H1 (cell line): ENCODE measurements at regions not wholly inside any gene's neighbourhood (a gene's known extent, or its start where the extent isn't known, plus 50 kb on each side); places are given as distances from the start of the nearest gene placed in this dataset.

ENCODE experiments used
- CTCF ChIA-PET: fragments of 300-600 bp; sonication (Branson Sonifier 250); formaldehyde crosslinking; loops from one replicate; lab custom pipeline; 2021; ENCODE audit not compliant: partially characterized antibody; lab: Charles Lee
- POLR2A ChIA-PET: fragments of 300-600 bp; sonication (Branson Sonifier 250); formaldehyde crosslinking; loops from one replicate; lab custom pipeline; 2021; ENCODE audit warnings: inconsistent platforms; ENCODE audit not compliant: partially characterized antibody; lab: Charles Lee
- DNase-seq, 2 experiments: peaks; one replicate each; pipeline versions ENCODE4 v3.0.0 to v3.0.0-alpha.2; 2010 to 2022; ENCODE audit warnings: low spot score in 2 of 2, low read depth in 1 of 2, mixed read lengths in 1 of 2
- FAIRE-seq: peaks from 2 replicates; lab custom pipeline; 2011; peaks lifted over from hg19 to GRCh38; lab: Jason Lieb, UNC
- H2AFZ ChIP-seq: 2 replicates; pipeline ENCODE4 v1.8.1; 2012; ENCODE audit warnings: low read length, inconsistent platforms
- H2AK5ac ChIP-seq: 2 replicates; pipeline ENCODE4 v1.6.1; 2013; ENCODE audit warnings: low read depth, low read length
- H2BK120ac ChIP-seq: replicated peaks from 2 replicates; pipeline ENCODE3; 2013; ENCODE audit warnings: low read depth, low read length, inconsistent platforms
- H2BK12ac ChIP-seq: 2 replicates; pipeline ENCODE4 v1.6.1; 2013; ENCODE audit warnings: low read depth, low read length
- H2BK15ac ChIP-seq: 2 replicates; pipeline ENCODE4 v1.6.1; 2013; ENCODE audit warnings: low read length
- H2BK20ac ChIP-seq: 2 replicates; pipeline ENCODE4 v1.6.1; 2013; ENCODE audit warnings: low read length
- H2BK5ac ChIP-seq: 2 replicates; pipeline ENCODE4 v1.6.1; 2013; ENCODE audit warnings: low read depth, low read length
- H3K14ac ChIP-seq: 2 replicates; pipeline ENCODE4 v1.6.1; 2013; ENCODE audit warnings: inconsistent platforms; ENCODE audit not compliant: insufficient read length
- H3K18ac ChIP-seq: 2 replicates; pipeline ENCODE4 v1.6.1; 2013; ENCODE audit warnings: low read length; ENCODE audit errors: extremely low read depth
- H3K23ac ChIP-seq: 2 replicates; pipeline ENCODE4 v1.6.1; 2013; ENCODE audit warnings: inconsistent platforms; ENCODE audit not compliant: insufficient read length
- H3K23me2 ChIP-seq: 2 replicates; pipeline ENCODE4 v1.6.1; 2013; ENCODE audit warnings: low read depth, low read length
- H3K27ac ChIP-seq: 2 replicates; pipeline ENCODE4 v1.6.1; 2011; ENCODE audit warnings: low read depth, low read length, inconsistent platforms
- H3K27me3 ChIP-seq, 4 experiments: replicated peaks in 1 of 4; 1 replicate in 1 of 4; 2 replicates in 3 of 4; pipeline versions ENCODE4 v1.6.1 to v1.8.1; 2011 to 2013; ENCODE audit warnings: low read length in 3 of 4, mild to moderate bottlenecking in 3 of 4, inconsistent platforms in 2 of 4, mixed read lengths in 2 of 4, moderate library complexity in 1 of 4; ENCODE audit not compliant: control insufficient read depth in 3 of 4, insufficient read depth in 3 of 4; ENCODE audit errors: extremely low read depth in 1 of 4
- H3K36me3 ChIP-seq, 4 experiments: 2 replicates each; pipeline versions ENCODE4 v1.6.1 to v1.8.1; 2011 to 2013; ENCODE audit warnings: mild to moderate bottlenecking in 4 of 4, low read length in 3 of 4, moderate library complexity in 2 of 4, control low read depth in 1 of 4, inconsistent platforms in 1 of 4; ENCODE audit not compliant: insufficient read depth in 4 of 4, control insufficient read depth in 2 of 4
- H3K4ac ChIP-seq: replicated peaks from 2 replicates; pipeline ENCODE3; 2013; ENCODE audit warnings: low read length, low read depth, mixed read lengths, inconsistent platforms; ENCODE audit not compliant: insufficient read length
- H3K4me1 ChIP-seq, 4 experiments: replicated peaks in 1 of 4; 1 replicate in 1 of 4; 2 replicates in 3 of 4; pipeline versions ENCODE4 v1.6.1 to v1.8.1; 2011 to 2013; ENCODE audit warnings: low read length in 3 of 4, inconsistent platforms in 2 of 4, mixed read lengths in 1 of 4; ENCODE audit not compliant: insufficient read depth in 4 of 4, control insufficient read depth in 3 of 4
- H3K4me2 ChIP-seq, 2 experiments: 2 replicates each; pipeline versions ENCODE4 v1.6.1 to v1.8.1; 2011 to 2013; ENCODE audit warnings: low read depth in 2 of 2, low read length in 2 of 2, control low read depth in 1 of 2, inconsistent platforms in 1 of 2, mild to moderate bottlenecking in 1 of 2; ENCODE audit not compliant: insufficient read depth in 1 of 2
- H3K4me3 ChIP-seq, 4 experiments: fragments of 200-600, 300-600 bp in 1 of 4; sonication (generic), shearing (Covaris generic), sonication (Bioruptor Twin) in 1 of 4; 2 replicates each; pipeline versions ENCODE4 v1.5.1 to v1.8.1; 2011 to 2016; ENCODE audit warnings: low read length in 4 of 4, low read depth in 3 of 4, control low read depth in 2 of 4, inconsistent platforms in 2 of 4, mild to moderate bottlenecking in 2 of 4, mixed read lengths in 1 of 4, moderate library complexity in 1 of 4; ENCODE audit not compliant: insufficient read depth in 2 of 4; ENCODE audit errors: extremely low read depth in 1 of 4
- H3K56ac ChIP-seq: replicated peaks from 2 replicates; pipeline ENCODE3; 2013; ENCODE audit warnings: low read depth, mild to moderate bottlenecking, mixed read lengths, low read length, inconsistent platforms; ENCODE audit not compliant: insufficient read length
- H3K79me1 ChIP-seq: 2 replicates; pipeline ENCODE4 v1.6.1; 2013; ENCODE audit warnings: low read depth, low read length, control low read depth
- H3K79me2 ChIP-seq, 2 experiments: 2 replicates each; pipeline versions ENCODE4 v1.6.1 to v1.8.1; 2012 to 2013; ENCODE audit warnings: low read length in 2 of 2, mild to moderate bottlenecking in 2 of 2, inconsistent platforms in 1 of 2; ENCODE audit not compliant: insufficient read depth in 2 of 2, control insufficient read depth in 1 of 2
- H3K9ac ChIP-seq, 4 experiments: replicated peaks in 1 of 4; 1 replicate in 1 of 4; 2 replicates in 3 of 4; pipeline versions ENCODE4 v1.6.1 to v1.8.1; 2011 to 2013; ENCODE audit warnings: low read depth in 3 of 4, low read length in 3 of 4, control low read depth in 2 of 4, mild to moderate bottlenecking in 2 of 4, moderate library complexity in 2 of 4, inconsistent platforms in 1 of 4; ENCODE audit errors: extremely low read depth in 1 of 4
- H3K9me3 ChIP-seq, 2 experiments: 2 replicates each; pipeline versions ENCODE4 v1.6.1 to v1.8.1; 2012 to 2013; ENCODE audit warnings: mild to moderate bottlenecking in 2 of 2, moderate library complexity in 2 of 2, control low read depth in 1 of 2, inconsistent platforms in 1 of 2, low read depth in 1 of 2, low read length in 1 of 2, mixed read lengths in 1 of 2; ENCODE audit not compliant: insufficient read depth in 2 of 2
- H4K20me1 ChIP-seq, 2 experiments: replicated peaks in 1 of 2; 2 replicates each; pipeline versions ENCODE3 to v1.8.1; 2011 to 2013; ENCODE audit warnings: inconsistent platforms in 2 of 2, low read length in 2 of 2, mild to moderate bottlenecking in 1 of 2; ENCODE audit not compliant: insufficient read depth in 2 of 2, control insufficient read depth in 1 of 2
- H4K5ac ChIP-seq: 2 replicates; pipeline ENCODE4 v1.6.1; 2013; ENCODE audit warnings: low read length, low read depth, mixed read lengths, inconsistent platforms; ENCODE audit not compliant: insufficient read length
- H4K8ac ChIP-seq: 2 replicates; pipeline ENCODE4 v1.8.0; 2013; ENCODE audit warnings: mild to moderate bottlenecking, moderate library complexity, low read length, inconsistent platforms; ENCODE audit not compliant: insufficient read depth; ENCODE audit errors: extremely low read depth
- H4K91ac ChIP-seq: replicated peaks from 2 replicates; pipeline ENCODE3; 2013; ENCODE audit warnings: low read length, mixed read lengths, inconsistent platforms; ENCODE audit not compliant: insufficient read length
- CREB1 ChIP-seq: IDR thresholded peaks from 2 replicates; pipeline ENCODE4 v1.6.1; 2012; ENCODE audit warnings: inconsistent platforms
- NANOG ChIP-seq: IDR thresholded peaks from 2 replicates; pipeline ENCODE4 v1.6.1; 2011; ENCODE audit warnings: low read length, low read depth, mild to moderate bottlenecking, inconsistent platforms; ENCODE audit not compliant: insufficient read depth, poor library complexity, severe bottlenecking
- ZNF274 ChIP-seq: IDR thresholded peaks from 2 replicates; pipeline ENCODE4 v1.7.0; 2012; ENCODE audit warnings: low read length, borderline replicate concordance; ENCODE audit errors: extremely low read depth
- WGBS, 2 experiments: shearing (Covaris generic) in 1 of 2; methylation state at CpG; one replicate each; pipeline versions ENCODE4 v1.1.6 to v1.1.7; 2013 to 2015; ENCODE audit warnings: low lambda C conversion rate in 2 of 2, mixed read lengths in 2 of 2, inconsistent platforms in 1 of 2, low coverage in 1 of 2, missing lambda C conversion rate in 1 of 2; ENCODE audit not compliant: insufficient replicate concordance in 2 of 2, insufficient coverage in 1 of 2, insufficient read length in 1 of 2; ENCODE audit errors: extremely low coverage in 1 of 2, missing lambda C conversion rate in 1 of 2; 5-methylcytosine and 5-hydroxymethylcytosine counted together

DNA sequence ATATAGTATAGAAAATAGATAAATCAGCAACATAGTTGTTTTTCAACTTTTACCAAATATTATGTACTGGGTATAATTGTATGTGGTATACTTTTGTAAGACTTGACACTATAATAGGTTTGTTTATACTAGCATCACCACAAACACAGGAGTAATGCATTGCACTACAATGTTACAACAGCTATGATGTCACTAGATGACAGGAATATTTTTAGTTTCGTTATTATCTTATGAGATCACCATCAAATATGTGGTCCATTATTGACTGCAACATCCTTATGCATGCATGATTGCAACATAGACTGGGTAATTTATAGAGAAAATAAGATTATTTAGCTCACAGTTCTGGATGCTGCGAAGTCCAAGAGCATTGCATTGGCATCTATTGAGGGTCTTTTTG lies 678.4 kb upstream of the ZNF804A start:
- FAIRE-seq (no peak), DNase-seq (no peak)
- H3K27me3 ChIP-seq = no peaks in the 10 kb centered on the region
- H3K18ac ChIP-seq = no peak overlapping the region
- H4K5ac ChIP-seq = no peak overlapping the region
- no peaks in the 10 kb centered on the region for H3K79me1 ChIP-seq
- no peak overlapping the region for H3K9ac ChIP-seq
- no peak overlapping the region for H3K4ac ChIP-seq
- H3K23ac ChIP-seq = no peak overlapping the region
- no peaks in the 10 kb centered on the region for H3K23me2 ChIP-seq
- no peak overlapping the region for H3K27ac ChIP-seq
- H3K79me2 ChIP-seq = no peaks in the 10 kb centered on the region
- H4K8ac ChIP-seq = no peak overlapping the region
- no peaks in the 10 kb centered on the region for H3K36me3 ChIP-seq
- no peak overlapping the region for H3K14ac ChIP-seq
- no peak overlapping the region for H4K91ac ChIP-seq
- H2BK12ac ChIP-seq = no peak overlapping the region
- H3K4me3 ChIP-seq = no peak overlapping the region
- no peaks in the 10 kb centered on the region for H3K4me1 ChIP-seq
- H3K9me3 ChIP-seq = no peaks in the 10 kb centered on the region
- no peak overlapping the region for H3K56ac ChIP-seq
- ChIA-PET POLR2A (no interaction called here), CTCF (no interaction called here)
- no peak for TF ChIP-seq ZNF274
- TF ChIP-seq CREB1 = no peak
- no peak for TF ChIP-seq NANOG
- H4K20me1 ChIP-seq = no peaks in the 10 kb centered on the region
- H2AFZ ChIP-seq = no peak overlapping the region
- H3K4me2 ChIP-seq = no peak overlapping the region
- 88% methylated on average over 2 of the region's 2 CpGs; no CpG with 5 or more reads in 1 of the 2 experiments for WGBS, 2 experiments
- H2AK5ac ChIP-seq = no peak overlapping the region
- H2BK15ac ChIP-seq = no peak overlapping the region
- H2BK5ac ChIP-seq = no peak overlapping the region
- no peak overlapping the region for H2BK120ac ChIP-seq
- H2BK20ac ChIP-seq = no peak overlapping the region
